NB4 (cell line): ENCODE measurements at regions not wholly inside any gene's neighbourhood (a gene's known extent, or its start where the extent isn't known, plus 50 kb on each side); places are given as distances from the start of the nearest gene placed in this dataset.
A peak's percentile ranks its signal among the peaks of the same experiment; 100 is the strongest.
"Not testable (repeated sequence)": the region's sequence is repeated elsewhere in the genome, so short reads cannot be mapped to it uniquely, and the experiment has no call there.

Source experiments
- DNase-seq: peaks from one replicate; pipeline ENCODE4 v3.0.0; 2010; ENCODE audit warnings: low read depth
- H3K4me3 ChIP-seq: one replicate; pipeline ENCODE4 v1.5.1; 2011; ENCODE audit warnings: mild to moderate bottlenecking, low read depth, low read length, moderate library complexity
- CTCF ChIP-seq: IDR thresholded peaks from one replicate; pipeline ENCODE4 v1.5.1; 2012; ENCODE audit warnings: low read depth, low read length
- MAX ChIP-seq: IDR thresholded peaks from 2 replicates; pipeline ENCODE4 v1.6.1; 2011; ENCODE audit warnings: low read depth, low read length
- MYC ChIP-seq: IDR thresholded peaks from 2 replicates; pipeline ENCODE4 v1.6.1; 2011; ENCODE audit warnings: low read depth, low read length
- POLR2A ChIP-seq: IDR thresholded peaks from 2 replicates; pipeline ENCODE4 v1.6.1; 2011; ENCODE audit warnings: mild to moderate bottlenecking; ENCODE audit not compliant: insufficient read length; ENCODE audit errors: extremely low read depth

GRCh38 chrX:115972717-115973116 is 197.8 kb upstream of the AGTR2 start:
- TF ChIP-seq CTCF (no peak), POLR2A (no peak), MYC (no peak), MAX (no peak)
- DNase-seq = no peak
- H3K4me3 ChIP-seq = no peak overlapping the region

- no peak for DNase-seq
- no peak overlapping the region for H3K4me3 ChIP-seq
- TF ChIP-seq POLR2A = no peak
- no peak for TF ChIP-seq MYC
- TF ChIP-seq CTCF = no peak
- TF ChIP-seq MAX = no peak
Observed at GRCh38 chrX:115978068-115978467, 192.5 kb upstream of the AGTR2 start.

GRCh38 chrX:115983148-115983547 is 187.4 kb upstream of the AGTR2 start:
- DNase-seq, H3K4me3 ChIP-seq: not testable (repeated sequence)

- DNase-seq, H3K4me3 ChIP-seq: not testable (repeated sequence)
Observed at GRCh38 chrX:115987464-115987863, 183.1 kb upstream of the AGTR2 start.

- TF ChIP-seq CTCF (no peak), POLR2A (no peak), MAX (no peak), MYC (no peak)
- no peak overlapping the region for H3K4me3 ChIP-seq
- DNase-seq = peak; percentile 6
Observed at GRCh38 chrX:115988825-115989224, 181.7 kb upstream of the AGTR2 start.

GRCh38 chrX:115989686-115990085 is 180.9 kb upstream of the AGTR2 start:
- no peak overlapping the region for H3K4me3 ChIP-seq
- DNase-seq = no peak
- TF ChIP-seq MAX = no peak
- no peak for TF ChIP-seq CTCF
- no peak for TF ChIP-seq MYC
- TF ChIP-seq POLR2A = no peak

- DNase-seq = no peak
- no peak overlapping the region for H3K4me3 ChIP-seq
- TF ChIP-seq POLR2A = no peak
- TF ChIP-seq MYC = no peak
- TF ChIP-seq MAX = no peak
- TF ChIP-seq CTCF = no peak
Observed at GRCh38 chrX:116009346-116009745, 161.2 kb upstream of the AGTR2 start.
